HepG2 (cell line): ENCODE measurements at regions not wholly inside any gene's neighbourhood (a gene's known extent, or its start where the extent isn't known, plus 50 kb on each side); places are given as distances from the start of the nearest gene placed in this dataset.
A peak's percentile ranks its signal among the peaks of the same experiment; 100 is the strongest.

Experiments
- ATAC-seq: fragments of 200-7000 bp; cut with Tn5 transposase; 3 replicates; pipeline ENCODE4 v1.9.1; 2020; ENCODE audit warnings: mild to moderate bottlenecking, moderate library complexity
- BruUV-seq: library from RNA; stranded (reverse); fragments of 400-500 nt; replicated peaks from 2 replicates; lab custom pipeline; 2021; lab: Mats Ljungman, UMichigan
- CTCF ChIA-PET: fragments of 300-600 bp; formaldehyde crosslinking; extraction: SDS; loops from one replicate; lab custom pipeline; 2021; ENCODE audit warnings: low total read pairs, inconsistent platforms, low intra/inter-chr PET ratio; lab: Yijun Ruan, JAX
- POLR2A ChIA-PET: fragments of 350-600 bp; sonication (Branson Sonifier 250); formaldehyde crosslinking; loops from one replicate; lab custom pipeline; 2020; ENCODE audit warnings: antibody characterized with exemption, inconsistent platforms; lab: Yijun Ruan, JAX
- DNase-seq: peaks from one replicate; pipeline ENCODE4 v3.0.0-alpha.2; 2015; ENCODE audit warnings: low spot score
- FAIRE-seq: peaks from 3 replicates; lab custom pipeline; 2011; peaks lifted over from hg19 to GRCh38; lab: Jason Lieb, UNC
- H2AFZ ChIP-seq: one replicate; pipeline ENCODE4 v1.6.1; 2011; ENCODE audit warnings: low read length, inconsistent platforms
- H3K27ac ChIP-seq: fragments of 300-600 bp; 3 replicates; pipeline ENCODE4 v1.8.0; 2011; ENCODE audit warnings: mixed run types, mild to moderate bottlenecking, mixed read lengths, low read length, inconsistent platforms; ENCODE audit not compliant: insufficient read depth; ENCODE audit errors: extremely low read length
- H3K27me3 ChIP-seq, 2 experiments: fragments of 200-600 bp in 1 of 2; 2 replicates in 1 of 2; 3 replicates in 1 of 2; pipeline versions ENCODE4 v1.6.0 to v1.8.0; 2011; ENCODE audit warnings: low read length in 2 of 2, mild to moderate bottlenecking in 2 of 2, moderate library complexity in 2 of 2, inconsistent platforms in 1 of 2; ENCODE audit not compliant: insufficient read depth in 2 of 2, control insufficient read depth in 1 of 2
- H3K36me3 ChIP-seq, 2 experiments: fragments of 200-600 bp in 1 of 2; replicated peaks in 1 of 2; 2 replicates in 1 of 2; 3 replicates in 1 of 2; pipeline versions ENCODE4 v1.5.1 to v1.8.0; 2011; ENCODE audit warnings: low read length in 2 of 2, inconsistent platforms in 1 of 2; ENCODE audit not compliant: insufficient read depth in 2 of 2, control insufficient read depth in 1 of 2
- H3K4me1 ChIP-seq: 2 replicates; pipeline ENCODE4 v1.5.1; 2012; ENCODE audit warnings: low read length, inconsistent platforms; ENCODE audit not compliant: insufficient read depth
- H3K4me2 ChIP-seq: 2 replicates; pipeline ENCODE4 v1.6.0; 2011; ENCODE audit warnings: low read depth, low read length, inconsistent platforms
- H3K4me3 ChIP-seq, 3 experiments: fragments of 200-600 bp in 1 of 3; sonication (generic), shearing (Covaris generic) in 1 of 3; replicated peaks in 1 of 3; 2 replicates each; pipeline ENCODE4 v1.5.1; 2011 to 2016; ENCODE audit warnings: low read length in 3 of 3, inconsistent platforms in 2 of 3, low read depth in 2 of 3, mild to moderate bottlenecking in 2 of 3, control low read depth in 1 of 3, mixed read lengths in 1 of 3; ENCODE audit not compliant: insufficient read depth in 1 of 3
- H3K79me2 ChIP-seq: one replicate; pipeline ENCODE4 v1.6.1; 2011; ENCODE audit warnings: low read length, inconsistent platforms; ENCODE audit not compliant: insufficient read depth
- H3K9ac ChIP-seq: 2 replicates; pipeline ENCODE4 v1.6.0; 2011; ENCODE audit warnings: mild to moderate bottlenecking, low read depth, low read length, inconsistent platforms; ENCODE audit not compliant: insufficient read depth
- H3K9me3 ChIP-seq: 2 replicates; pipeline ENCODE4 v1.5.1; 2012; ENCODE audit warnings: mild to moderate bottlenecking, low read length
- H4K20me1 ChIP-seq: 2 replicates; pipeline ENCODE4 v1.6.0; 2011; ENCODE audit warnings: inconsistent platforms, mild to moderate bottlenecking, low read length, moderate library complexity; ENCODE audit not compliant: insufficient read depth
- FOXM1 ChIP-seq: sonication (generic); formaldehyde crosslinking; IDR thresholded peaks from 2 replicates; pipeline ENCODE4 v1.5.0; 2020; ENCODE audit warnings: missing genetic modification reagents
- GFI1 ChIP-seq: sonication (generic); formaldehyde crosslinking; IDR thresholded peaks from 2 replicates; pipeline ENCODE4 v1.5.0; 2020; ENCODE audit warnings: missing genetic modification reagents, mild to moderate bottlenecking, borderline replicate concordance
- KAT2B ChIP-seq: fragments of 150-350 bp; IDR thresholded peaks from 2 replicates; pipeline ENCODE4 v1.6.1; 2014; ENCODE audit warnings: low read depth, low read length, borderline replicate concordance
- MAFK ChIP-seq, 2 experiments: IDR thresholded peaks in 1 of 2; conservative IDR thresholded peaks in 1 of 2; 2 replicates each; pipeline ENCODE4 v1.6.1; 2011; ENCODE audit warnings: improper control_type of control experiment in 2 of 2, low read length in 2 of 2
- RARG ChIP-seq: sonication (generic); formaldehyde crosslinking; IDR thresholded peaks from 2 replicates; pipeline ENCODE4 v1.4.0; 2020; ENCODE audit warnings: low read depth, mild to moderate bottlenecking, missing genetic modification reagents
- RFX3 ChIP-seq: IDR thresholded peaks from 2 replicates; pipeline ENCODE4 v1.6.1; 2016; ENCODE audit warnings: missing biosample characterization, missing genetic modification reagents
- SP5 ChIP-seq: IDR thresholded peaks from 2 replicates; pipeline ENCODE4 v1.6.1; 2016; ENCODE audit warnings: low read depth, borderline replicate concordance
- TEAD3 ChIP-seq: optimal IDR thresholded peaks from 2 replicates; pipeline ENCODE3; 2016; ENCODE audit warnings: borderline replicate concordance
- TOE1 ChIP-seq: sonication (generic); formaldehyde crosslinking; IDR thresholded peaks from 2 replicates; pipeline ENCODE4 v1.4.0; 2020; ENCODE audit warnings: mild to moderate bottlenecking, missing genetic modification reagents
- ZBTB8A ChIP-seq: sonication (generic); formaldehyde crosslinking; IDR thresholded peaks from 2 replicates; pipeline ENCODE4 v1.4.0; 2020; ENCODE audit warnings: mild to moderate bottlenecking, low read depth, missing genetic modification reagents, borderline replicate concordance
- ZFP90 ChIP-seq: sonication (generic); formaldehyde crosslinking; IDR thresholded peaks from 2 replicates; pipeline ENCODE4 v1.8.0; 2022; ENCODE audit warnings: missing genetic modification reagents, mild to moderate bottlenecking, inconsistent platforms, borderline replicate concordance
- ZNF317 ChIP-seq: sonication (generic); formaldehyde crosslinking; IDR thresholded peaks from 2 replicates; pipeline ENCODE4 v1.5.0; 2020; ENCODE audit warnings: mild to moderate bottlenecking, missing genetic modification reagents
- ZNF605 ChIP-seq: sonication (generic); formaldehyde crosslinking; IDR thresholded peaks from 2 replicates; pipeline ENCODE4 v1.8.0; 2022; ENCODE audit warnings: mild to moderate bottlenecking, missing genetic modification reagents
- ZNF670 ChIP-seq: sonication (generic); formaldehyde crosslinking; IDR thresholded peaks from 2 replicates; pipeline ENCODE4 v1.8.0; 2022; ENCODE audit warnings: mild to moderate bottlenecking, missing genetic modification reagents, borderline replicate concordance
- ZNF720 ChIP-seq: sonication (generic); formaldehyde crosslinking; IDR thresholded peaks from 2 replicates; pipeline ENCODE4 v1.4.0; 2020; ENCODE audit warnings: missing genetic modification reagents
- WGBS: methylation state at CpG from one replicate; pipeline ENCODE4 v1.1.6; 2017; ENCODE audit warnings: low lambda C conversion rate; 5-methylcytosine and 5-hydroxymethylcytosine counted together
- in situ Hi-C: cut with HindIII; loops from 2 replicates; pipeline ENCODE4 v1.10.0; 2017; ENCODE audit warnings: low pct_unique_long_range_greater_than_20kb; ENCODE audit not compliant: extremely low pct_ligation_motif_present
- intact Hi-C: fragments of 100-400 bp; cut with micrococcal nuclease; formaldehyde crosslinking; loops from one replicate; pipeline ENCODE4 v1.10.0; 2022; ENCODE audit not compliant: unreplicated experiment
- TF ChIP-seq, protein P1 (sequence below): sonication (generic); formaldehyde crosslinking; IDR thresholded peaks from 2 replicates; pipeline ENCODE4 v1.4.0; 2020; ENCODE audit warnings: missing genetic modification reagents
- TF ChIP-seq, protein P2 (sequence below): sonication (generic); formaldehyde crosslinking; IDR thresholded peaks from 2 replicates; pipeline ENCODE4 v1.9.0; 2021; ENCODE audit warnings: missing genetic modification reagents, borderline replicate concordance

DNA sequence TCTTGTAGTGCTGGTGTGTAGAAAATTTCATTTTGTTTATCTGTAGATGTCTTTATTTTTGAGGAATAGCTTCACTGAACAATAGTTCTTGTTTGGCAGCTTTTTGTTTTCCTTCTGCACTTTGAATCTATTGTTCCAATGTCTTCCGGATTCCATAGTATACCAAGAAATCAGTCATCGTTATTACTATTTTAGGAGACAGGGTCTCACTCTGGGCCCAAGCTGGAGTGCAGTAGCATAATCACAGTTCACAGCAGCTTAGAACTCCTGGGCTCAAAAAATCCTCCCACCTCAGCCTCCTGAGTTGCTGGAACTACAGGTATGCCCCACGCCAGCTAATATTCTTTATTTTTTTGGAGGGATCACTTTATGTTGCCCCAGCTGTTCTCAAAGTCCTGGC, 67.7 kb upstream of the RGS2 start:
- Histone ChIP-seq H3K4me2 (no peak overlapping the region), H3K27me3 (no peaks in the 10 kb centered on the region; a peak in 1 of 5 replicates), H3K4me1 (no peaks in the 10 kb centered on the region), H2AFZ (no peak overlapping the region), H4K20me1 (no peaks in the 10 kb centered on the region), H3K79me2 (no peaks in the 10 kb centered on the region), H3K27ac (no peak overlapping the region), H3K9me3 (no peaks in the 10 kb centered on the region), H3K4me3 (no peak overlapping the region), H3K36me3 (no peaks in the 10 kb centered on the region), H3K9ac (no peak overlapping the region)
- intact Hi-C loops (no loop called here), in situ Hi-C loops (no loop called here)
- no peak for TF ChIP-seq RARG (CRISPR knock-in tag)
- TF ChIP-seq FOXM1 (CRISPR knock-in tag), result no peak
- TF ChIP-seq ZNF317, result peak; percentile 98
- TF ChIP-seq MAFK (conservative IDR thresholded peaks at IDR 0.05 in 1 of 2, IDR thresholded peaks at IDR 0.05 in 1 of 2; ENCODE audit: low read length in 2 of 2), result no peak
- no peak for TF ChIP-seq ZNF720 (CRISPR knock-in tag)
- ATAC-seq, result no peak
- no peak for FAIRE-seq
- BruUV-seq, result no TSS peak
- no peak for DNase-seq
- 63% methylated on average over 3 of the region's 3 CpGs for WGBS
- POLR2A ChIA-PET, result no interaction called here
- CTCF ChIA-PET, result no interaction called here

DNA sequence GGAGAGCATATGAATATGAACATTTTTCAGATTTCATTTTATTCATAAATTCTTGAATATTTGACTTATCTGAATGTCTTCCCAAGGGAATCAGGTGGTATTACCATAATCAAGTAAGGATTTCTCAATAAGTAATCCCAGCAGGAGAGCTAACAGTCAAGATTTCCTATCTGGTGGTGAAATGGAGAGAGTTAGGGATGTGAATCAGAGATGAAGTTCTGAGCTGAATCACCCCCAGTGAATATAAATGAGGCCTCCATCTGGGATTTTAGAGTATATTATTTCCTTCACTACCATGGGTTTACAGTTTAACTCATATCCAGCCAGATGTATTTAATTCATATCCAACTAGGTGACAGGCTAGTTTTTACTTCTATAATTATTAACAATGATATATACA, 61.5 kb upstream of the RGS2 start:
- H3K4me1 ChIP-seq, result no peaks in the 10 kb centered on the region
- no peaks in the 10 kb centered on the region for H3K9me3 ChIP-seq
- intact Hi-C loops (no loop called here), in situ Hi-C loops (no loop called here)
- BruUV-seq, result no TSS peak
- H3K4me3 ChIP-seq, result no peak overlapping the region
- ATAC-seq (no peak), FAIRE-seq (no peak), DNase-seq (no peak)
- H3K27me3 ChIP-seq, result no peaks in the 10 kb centered on the region
- no peak overlapping the region for H2AFZ ChIP-seq
- no peak overlapping the region for H3K4me2 ChIP-seq
- H3K9ac ChIP-seq, result no peak overlapping the region
- no peaks in the 10 kb centered on the region for H4K20me1 ChIP-seq
- no peaks in the 10 kb centered on the region for H3K79me2 ChIP-seq
- ChIA-PET POLR2A (no interaction called here), CTCF (no interaction called here)
- TF ChIP-seq GFI1 (CRISPR knock-in tag) (no peak), TEAD3 (CRISPR knock-in tag) (no peak), TOE1 (CRISPR knock-in tag) (no peak), SP5 (no peak), ZNF670 (CRISPR knock-in tag) (no peak), ZNF605 (CRISPR knock-in tag) (no peak), ZBTB8A (CRISPR knock-in tag) (no peak), ZFP90 (no peak), KAT2B (no peak), RFX3 (CRISPR knock-in tag) (no peak)
- TF ChIP-seq, protein P1, sequence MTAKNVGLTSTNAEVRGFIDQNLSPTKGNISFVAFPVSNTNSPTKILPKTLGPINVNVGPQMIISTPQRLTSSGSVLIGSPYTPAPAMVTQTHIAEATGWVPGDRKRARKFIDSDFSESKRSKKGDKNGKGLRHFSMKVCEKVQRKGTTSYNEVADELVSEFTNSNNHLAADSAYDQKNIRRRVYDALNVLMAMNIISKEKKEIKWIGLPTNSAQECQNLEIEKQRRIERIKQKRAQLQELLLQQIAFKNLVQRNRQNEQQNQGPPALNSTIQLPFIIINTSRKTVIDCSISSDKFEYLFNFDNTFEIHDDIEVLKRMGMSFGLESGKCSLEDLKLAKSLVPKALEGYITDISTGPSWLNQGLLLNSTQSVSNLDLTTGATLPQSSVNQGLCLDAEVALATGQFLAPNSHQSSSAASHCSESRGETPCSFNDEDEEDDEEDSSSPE (CRISPR knock-in tag), result no peak
- TF ChIP-seq, protein P2, sequence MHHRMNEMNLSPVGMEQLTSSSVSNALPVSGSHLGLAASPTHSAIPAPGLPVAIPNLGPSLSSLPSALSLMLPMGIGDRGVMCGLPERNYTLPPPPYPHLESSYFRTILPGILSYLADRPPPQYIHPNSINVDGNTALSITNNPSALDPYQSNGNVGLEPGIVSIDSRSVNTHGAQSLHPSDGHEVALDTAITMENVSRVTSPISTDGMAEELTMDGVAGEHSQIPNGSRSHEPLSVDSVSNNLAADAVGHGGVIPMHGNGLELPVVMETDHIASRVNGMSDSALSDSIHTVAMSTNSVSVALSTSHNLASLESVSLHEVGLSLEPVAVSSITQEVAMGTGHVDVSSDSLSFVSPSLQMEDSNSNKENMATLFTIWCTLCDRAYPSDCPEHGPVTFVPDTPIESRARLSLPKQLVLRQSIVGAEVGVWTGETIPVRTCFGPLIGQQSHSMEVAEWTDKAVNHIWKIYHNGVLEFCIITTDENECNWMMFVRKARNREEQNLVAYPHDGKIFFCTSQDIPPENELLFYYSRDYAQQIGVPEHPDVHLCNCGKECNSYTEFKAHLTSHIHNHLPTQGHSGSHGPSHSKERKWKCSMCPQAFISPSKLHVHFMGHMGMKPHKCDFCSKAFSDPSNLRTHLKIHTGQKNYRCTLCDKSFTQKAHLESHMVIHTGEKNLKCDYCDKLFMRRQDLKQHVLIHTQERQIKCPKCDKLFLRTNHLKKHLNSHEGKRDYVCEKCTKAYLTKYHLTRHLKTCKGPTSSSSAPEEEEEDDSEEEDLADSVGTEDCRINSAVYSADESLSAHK, result no peak
- H3K36me3 ChIP-seq, result no peaks in the 10 kb centered on the region
- H3K27ac ChIP-seq, result no peak overlapping the region
